Activated CD8-positive, alpha-beta T cell treated with anti-CD3 and anti-CD28 coated beads for 36 hours (primary cell): ENCODE measurements at regions not wholly inside any gene's neighbourhood (a gene's known extent, or its start where the extent isn't known, plus 50 kb on each side); places are given as distances from the start of the nearest gene placed in this dataset.

Experiments used
- ATAC-seq: fragments of 200-7000 bp; cut with Tn5 transposase; one replicate; pipeline ENCODE4 v1.10.0; 2021; ENCODE audit warnings: mild to moderate bottlenecking, moderate library complexity
- CTCF ChIA-PET: fragments of 350-600 bp; sonication (Branson Sonifier 250); formaldehyde crosslinking; loops from one replicate; lab custom pipeline; 2021; ENCODE audit warnings: antibody characterized with exemption; lab: Charles Lee
- POLR2A ChIA-PET: fragments of 350-600 bp; sonication (Branson Sonifier 250); formaldehyde crosslinking; loops from one replicate; lab custom pipeline; 2021; ENCODE audit warnings: antibody characterized with exemption; lab: Charles Lee
- DNase-seq: peaks from one replicate; pipeline ENCODE4 v3.0.0-alpha.2; 2020
- H3K27ac Mint-ChIP-seq: one replicate; pipeline ENCODE4 v1.8.0; 2021; ENCODE audit warnings: mild to moderate bottlenecking, mixed read lengths
- H3K27me3 Mint-ChIP-seq: one replicate; pipeline ENCODE4 v1.8.0; 2021; ENCODE audit warnings: mixed read lengths
- H3K36me3 Mint-ChIP-seq: one replicate; pipeline ENCODE4 v1.8.0; 2021; ENCODE audit warnings: low read depth, mixed read lengths
- H3K4me1 Mint-ChIP-seq: one replicate; pipeline ENCODE4 v1.8.0; 2021; ENCODE audit warnings: low read depth, mixed read lengths
- H3K4me3 Mint-ChIP-seq: one replicate; pipeline ENCODE4 v1.8.0; 2021; ENCODE audit warnings: mild to moderate bottlenecking, moderate library complexity, mixed read lengths
- H3K9me3 Mint-ChIP-seq: one replicate; pipeline ENCODE4 v1.8.0; 2021; ENCODE audit warnings: mixed read lengths
- CTCF ChIP-seq: fragments of 200-600 bp; IDR thresholded peaks from one replicate; pipeline ENCODE4 v1.8.0; 2022; ENCODE audit warnings: antibody characterized with exemption, mild to moderate bottlenecking
- intact Hi-C: fragments of 100-400 bp; cut with micrococcal nuclease; formaldehyde crosslinking; loops from one replicate; pipeline ENCODE4 v1.10.0; 2022

GRCh38 chr16:51872524-51872923 lies 674.4 kb downstream of the TOX3 start:
- no peak for TF ChIP-seq CTCF
- Mint-ChIP-seq H3K4me1 (no peaks in the 10 kb centered on the region), H3K4me3 (no peak overlapping the region), H3K36me3 (no peaks in the 10 kb centered on the region), H3K27me3 (no peaks in the 10 kb centered on the region), H3K9me3 (peaks cover 5% of the 10 kb centered on the region), H3K27ac (no peak overlapping the region)
- no peak for DNase-seq
- POLR2A ChIA-PET, result no interaction called here
- intact Hi-C loops, result no loop called here
- ATAC-seq, result no peak
- CTCF ChIA-PET, result no interaction called here

DNA sequence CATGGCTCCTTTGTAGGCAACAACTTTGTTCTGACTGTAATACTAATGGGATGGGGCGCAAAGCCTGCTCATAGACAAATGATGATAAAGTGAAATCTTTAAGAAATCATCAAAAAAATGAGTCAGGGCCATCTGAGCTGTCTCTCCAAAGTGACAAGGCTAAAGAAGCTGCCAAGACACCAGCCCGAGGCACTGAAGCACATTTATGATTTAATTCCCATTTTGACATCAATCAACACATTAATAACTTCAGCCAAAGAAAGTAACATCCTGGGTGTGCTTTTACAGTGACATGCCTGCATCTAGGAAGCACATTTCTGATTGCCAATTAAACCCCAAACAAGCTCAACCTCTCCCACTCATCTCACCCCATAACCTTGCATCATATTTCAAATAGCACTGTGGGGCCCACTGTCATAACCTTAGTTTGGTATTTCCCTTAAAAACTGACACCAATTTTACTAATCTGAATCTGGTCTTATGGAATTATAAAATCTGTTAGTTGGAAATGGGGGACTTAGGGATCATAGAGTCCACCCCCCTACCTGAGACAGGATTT lies 676.6 kb downstream of the TOX3 start:
- no peak for ATAC-seq
- no peak for TF ChIP-seq CTCF
- Mint-ChIP-seq H3K36me3 (no peaks in the 10 kb centered on the region), H3K4me1 (no peaks in the 10 kb centered on the region), H3K27me3 (no peaks in the 10 kb centered on the region), H3K9me3 (peaks cover 5% of the 10 kb centered on the region), H3K27ac (no peak overlapping the region), H3K4me3 (no peak overlapping the region)
- POLR2A ChIA-PET, result no interaction called here
- CTCF ChIA-PET, result no interaction called here
- intact Hi-C loops, result no loop called here
- no peak for DNase-seq

GRCh38 chr16:51869176-51869575 lies 677.8 kb downstream of the TOX3 start:
- Mint-ChIP-seq H3K4me1 (no peaks in the 10 kb centered on the region), H3K27ac (no peak overlapping the region), H3K4me3 (no peak overlapping the region), H3K9me3 (peaks cover 3% of the 10 kb centered on the region), H3K36me3 (no peaks in the 10 kb centered on the region), H3K27me3 (no peaks in the 10 kb centered on the region)
- intact Hi-C loops, result no loop called here
- no peak for DNase-seq
- ATAC-seq, result no peak
- ChIA-PET CTCF (no interaction called here), POLR2A (no interaction called here)
- no peak for TF ChIP-seq CTCF

DNA sequence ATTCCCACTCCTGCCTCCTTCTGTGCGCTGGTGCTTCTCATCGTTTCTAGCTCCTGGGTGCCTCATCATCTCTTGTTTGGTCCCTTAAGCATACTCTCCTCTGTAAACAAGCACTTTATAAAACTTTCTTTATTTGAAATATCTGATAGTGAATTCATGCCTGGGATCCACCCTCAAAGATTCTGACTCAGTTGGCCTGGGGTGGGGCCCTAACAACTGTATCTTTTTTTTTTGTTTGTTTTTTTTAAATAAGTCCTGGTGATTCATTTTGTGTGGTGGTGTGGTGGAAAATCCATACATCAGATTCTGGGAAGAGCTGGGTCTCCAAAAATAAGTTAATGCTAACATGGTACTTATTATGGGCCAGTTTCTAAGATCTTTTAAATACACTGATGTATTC lies 678.3 kb downstream of the TOX3 start:
- DNase-seq, result no peak
- H3K27me3 Mint-ChIP-seq, result no peaks in the 10 kb centered on the region
- H3K4me1 Mint-ChIP-seq, result no peaks in the 10 kb centered on the region
- no peak overlapping the region for H3K27ac Mint-ChIP-seq
- H3K4me3 Mint-ChIP-seq, result no peak overlapping the region
- CTCF ChIA-PET, result no interaction called here
- H3K36me3 Mint-ChIP-seq, result no peaks in the 10 kb centered on the region
- peaks cover 3% of the 10 kb centered on the region for H3K9me3 Mint-ChIP-seq
- intact Hi-C loops, result no loop called here
- ATAC-seq, result no peak
- POLR2A ChIA-PET, result no interaction called here
- TF ChIP-seq CTCF, result no peak

GRCh38 chr16:51867386-51868065 lies 679.4 kb downstream of the TOX3 start:
- Mint-ChIP-seq H3K4me3 (no peak overlapping the region), H3K9me3 (peaks cover 3% of the 10 kb centered on the region), H3K4me1 (no peaks in the 10 kb centered on the region), H3K27me3 (no peaks in the 10 kb centered on the region), H3K36me3 (no peaks in the 10 kb centered on the region), H3K27ac (no peak overlapping the region)
- ChIA-PET POLR2A (no interaction called here), CTCF (no interaction called here)
- no peak for ATAC-seq
- intact Hi-C loops, result no loop called here
- no peak for TF ChIP-seq CTCF
- DNase-seq, result no peak
